Spleen (tissue), 11 donors: ENCODE measurements at regions not wholly inside any gene's neighbourhood (a gene's known extent, or its start where the extent isn't known, plus 50 kb on each side); places are given as distances from the start of the nearest gene placed in this dataset.

Experiments used
- DNase-seq: peaks from one replicate; pipeline ENCODE4 v3.0.0-alpha.2; 2020
- H3K27ac ChIP-seq, 8 donors: fragments of 200-600 bp; sonication (generic) in 7 of 8; 1 replicate in 4 of 8; 2 replicates in 4 of 8; pipeline versions ENCODE4 v1.5.0 to v1.8.0; 2016 to 2021; ENCODE audit warnings: inconsistent platforms in 4 of 8, mild to moderate bottlenecking in 4 of 8, moderate library complexity in 1 of 8
- H3K27me3 ChIP-seq, 7 donors: fragments of 200-600 bp; sonication (generic) in 6 of 7; replicated peaks in 1 of 7; 1 replicate in 4 of 7; 2 replicates in 3 of 7; pipeline versions ENCODE4 v1.5.0 to v1.8.0; 2016 to 2021; ENCODE audit warnings: inconsistent platforms in 3 of 7, mild to moderate bottlenecking in 1 of 7
- H3K36me3 ChIP-seq, 6 donors: fragments of 200-600 bp; sonication (generic) in 5 of 6; 1 replicate in 4 of 6; 2 replicates in 2 of 6; pipeline versions ENCODE4 v1.5.0 to v1.8.0; 2016 to 2021; ENCODE audit warnings: inconsistent platforms in 2 of 6
- H3K4me1 ChIP-seq, 6 donors: fragments of 200-600 bp; sonication (generic) in 5 of 6; 1 replicate in 3 of 6; 2 replicates in 3 of 6; pipeline versions ENCODE4 v1.5.0 to v1.8.0; 2016 to 2021; ENCODE audit warnings: inconsistent platforms in 3 of 6
- H3K4me3 ChIP-seq, 8 donors: fragments of 200-600 bp; sonication (generic) in 7 of 8; 1 replicate in 4 of 8; 2 replicates in 4 of 8; pipeline versions ENCODE4 v1.5.0 to v1.8.0; 2016 to 2021; ENCODE audit warnings: inconsistent platforms in 4 of 8, mild to moderate bottlenecking in 4 of 8, moderate library complexity in 2 of 8
- H3K9me3 ChIP-seq, 8 donors: fragments of 200-600 bp; sonication (generic) in 7 of 8; 1 replicate in 4 of 8; 2 replicates in 4 of 8; pipeline versions ENCODE4 v1.5.0 to v1.8.0; 2016 to 2021; ENCODE audit warnings: inconsistent platforms in 4 of 8
- CTCF ChIP-seq, 11 experiments: fragments of 200-600 bp in 7 of 11; fragments of 450-650 bp in 4 of 11; sonication (generic) in 4 of 11; IDR thresholded peaks in 8 of 11; conservative IDR thresholded peaks in 3 of 11; 1 replicate in 7 of 11; 2 replicates in 4 of 11; pipeline versions ENCODE4 v1.4.0 to v1.8.0; 2016 to 2021; ENCODE audit warnings: antibody characterized with exemption in 11 of 11, inconsistent platforms in 4 of 11, mild to moderate bottlenecking in 1 of 11
- POLR2A ChIP-seq, 3 donors: fragments of 450-650 bp; IDR thresholded peaks; one replicate each; pipeline ENCODE4 v1.5.1; 2017; ENCODE audit warnings: antibody characterized with exemption in 3 of 3, mild to moderate bottlenecking in 1 of 3
- POLR2AphosphoS5 ChIP-seq, 3 donors: sonication (generic); formaldehyde crosslinking; IDR thresholded peaks; one replicate each; pipeline ENCODE4 v1.5.1; 2017; ENCODE audit warnings: antibody characterized with exemption in 3 of 3
- WGBS, 5 donors: extraction: QIAGEN DNeasy Blood & Tissue Kit in 3 of 5; methylation state at CpG; one replicate each; pipeline versions ENCODE4 v1.1.5 to v1.1.7; 2013 to 2018; 5-methylcytosine and 5-hydroxymethylcytosine counted together
- intact Hi-C: fragments of 100-400 bp; cut with DNase I; formaldehyde crosslinking; loops from one replicate; pipeline ENCODE4 v1.15.0; 2023; ENCODE audit warnings: low total_unique reads
- donor health status: healthy with polysubstance abuse.
- donor health status: DM: no; HTN: no; CAD: no; lungs with moderate emphysema.
- donor health status: DM: no; HTN: no; CAD: no.
- donor health status: Bipolar disorder and iron deficiency.
- donor health status: healthy.
- donor health status: DM: no; HTN: no; CAD: no.
- donor health status: DM: yes; HTN: yes; CAD: no.

- DNase-seq = no peak
- Histone ChIP-seq H3K4me1 (no peaks in the 10 kb centered on the region), H3K36me3 (peaks cover 0 to 76% (median 18%) of the 10 kb centered on the region in 6 donors), H3K4me3 (no peak overlapping the region), H3K27ac (no peak overlapping the region), H3K9me3 (peaks cover 0 to 7% (median 0%) of the 10 kb centered on the region in 8 donors), H3K27me3 (no peaks in the 10 kb centered on the region)
- intact Hi-C loops = no loop called here
- 94 to 98% (median 97%) methylated on average over 8 to 9 of the region's 9 CpGs for WGBS, 5 donors
- TF ChIP-seq CTCF (IDR thresholded peaks at IDR 0.05 in 8 of 11, conservative IDR thresholded peaks at IDR 0.05 in 3 of 11) (no peak), POLR2A (IDR thresholded peaks at IDR 0.05) (no peak), POLR2AphosphoS5 (IDR thresholded peaks at IDR 0.05) (no peak)
Measured at GRCh38 chr19:5211217-5211822, 129.3 kb downstream of the PTPRS start.

DNA sequence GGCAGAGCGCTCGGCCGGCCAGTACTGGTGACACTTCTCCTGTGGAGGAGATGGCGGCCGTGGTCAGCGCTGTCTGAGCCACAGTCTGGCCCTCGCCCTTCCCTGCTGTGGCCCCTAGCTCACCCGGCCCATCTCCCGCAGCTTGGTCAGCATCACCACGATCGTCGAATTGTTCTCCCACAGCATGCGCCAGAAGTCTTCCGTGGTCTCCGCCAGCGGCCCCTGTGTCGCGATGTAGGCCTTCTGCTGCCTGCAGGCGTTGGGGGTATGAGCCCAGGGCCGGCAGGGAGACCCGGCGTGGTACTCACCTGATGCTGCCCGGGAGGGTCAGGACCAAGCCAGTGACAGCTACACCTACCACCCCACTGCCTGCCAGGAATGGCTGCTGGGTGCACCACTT, 130.1 kb downstream of the PTPRS start:
- DNase-seq = no peak
- WGBS, 5 donors = 94 to 98% (median 96%) methylated on average over 18 to 23 of the region's 23 CpGs
- intact Hi-C loops = no loop called here
- Histone ChIP-seq H3K9me3 (peaks cover 0 to 7% (median 0%) of the 10 kb centered on the region in 8 donors), H3K36me3 (peaks cover 0 to 69% (median 18%) of the 10 kb centered on the region in 6 donors), H3K27ac (no peak overlapping the region), H3K27me3 (no peaks in the 10 kb centered on the region), H3K4me3 (no peak overlapping the region), H3K4me1 (peaks cover 0 to 3% (median 0%) of the 10 kb centered on the region in 6 donors)
- TF ChIP-seq CTCF (IDR thresholded peaks at IDR 0.05 in 8 of 11, conservative IDR thresholded peaks at IDR 0.05 in 3 of 11) (no peak), POLR2AphosphoS5 (IDR thresholded peaks at IDR 0.05) (peak in 1 of 3 donors; percentile 13)

DNA sequence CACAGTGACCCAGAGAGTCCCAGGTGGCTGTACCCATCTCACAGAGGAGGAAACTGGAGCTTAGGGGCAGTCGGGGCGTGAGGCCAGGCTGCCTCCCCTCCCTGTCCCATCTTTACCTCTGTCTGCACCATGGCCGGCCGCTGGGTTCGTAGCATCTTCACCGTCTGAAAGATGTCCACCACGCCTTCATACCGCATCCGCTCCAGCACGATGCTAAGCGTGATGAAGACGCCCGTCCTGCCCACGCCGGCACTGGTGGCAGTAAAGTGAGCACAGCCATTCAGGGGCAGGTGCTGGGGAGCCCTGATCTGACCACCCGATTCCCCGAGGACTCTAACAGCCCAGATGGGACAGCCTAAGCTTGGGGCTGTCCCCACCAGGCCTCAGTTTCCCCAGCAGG, 132.8 kb downstream of the PTPRS start:
- Histone ChIP-seq H3K9me3 (peaks cover 0 to 15% (median 8%) of the 10 kb centered on the region in 8 donors), H3K4me1 (peaks cover 0 to 5% (median 0%) of the 10 kb centered on the region in 6 donors), H3K36me3 (peaks cover 0 to 46% (median 12%) of the 10 kb centered on the region in 6 donors), H3K27me3 (no peaks in the 10 kb centered on the region), H3K4me3 (no peak overlapping the region), H3K27ac (no peak overlapping the region)
- WGBS, 5 donors = 95 to 97% (median 95%) methylated on average over 17 of the region's 17 CpGs
- TF ChIP-seq CTCF (IDR thresholded peaks at IDR 0.05 in 8 of 11, conservative IDR thresholded peaks at IDR 0.05 in 3 of 11) = no peak
- peak in 1 of 3 donors; percentile 22 for TF ChIP-seq POLR2AphosphoS5 (IDR thresholded peaks at IDR 0.05)
- TF ChIP-seq POLR2A (IDR thresholded peaks at IDR 0.05) = no peak
- DNase-seq = no peak
- intact Hi-C loops = no loop called here

- H3K9me3 ChIP-seq = peaks cover 0 to 25% (median 19%) of the 10 kb centered on the region in 8 donors
- DNase-seq = no peak
- no peak overlapping the region for H3K27ac ChIP-seq
- peaks cover 0 to 5% (median 0%) of the 10 kb centered on the region in 6 donors for H3K4me1 ChIP-seq
- H3K4me3 ChIP-seq = no peak overlapping the region
- H3K27me3 ChIP-seq = no peaks in the 10 kb centered on the region
- no peak for TF ChIP-seq CTCF (IDR thresholded peaks at IDR 0.05 in 8 of 11, conservative IDR thresholded peaks at IDR 0.05 in 3 of 11)
- intact Hi-C loops = no loop called here
- 88 to 93% (median 90%) methylated on average over 9 to 11 of the region's 11 CpGs for WGBS, 5 donors
- H3K36me3 ChIP-seq = peaks cover 0 to 39% (median 10%) of the 10 kb centered on the region in 6 donors
Measured at GRCh38 chr19:5206751-5207075, 133.9 kb downstream of the PTPRS start.
